Sigmoid colon (tissue), 4 donors: ENCODE measurements at regions not wholly inside any gene's neighbourhood (a gene's known extent, or its start where the extent isn't known, plus 50 kb on each side); places are given as distances from the start of the nearest gene placed in this dataset.

ENCODE experiments used
- EP300 ChIP-seq, 4 donors: sonication (generic); formaldehyde crosslinking; IDR thresholded peaks; one replicate each; pipeline ENCODE4 v1.6.1; 2017; ENCODE audit warnings: antibody characterized with exemption in 4 of 4
- POLR2A ChIP-seq, 2 donors: fragments of 450-650 bp; IDR thresholded peaks; one replicate each; pipeline ENCODE4 v1.6.1; 2016; ENCODE audit warnings: antibody characterized with exemption in 2 of 2, mild to moderate bottlenecking in 2 of 2, moderate library complexity in 2 of 2
- POLR2AphosphoS5 ChIP-seq, 4 donors: sonication (generic); formaldehyde crosslinking; IDR thresholded peaks; one replicate each; pipeline ENCODE4 v1.6.1; 2017; ENCODE audit warnings: antibody characterized with exemption in 4 of 4
- TF ChIP-seq, protein P1 (sequence below), 4 experiments: fragments of 450-650 bp in 3 of 4; fragments of 200-600 bp in 1 of 4; IDR thresholded peaks; one replicate each; pipeline ENCODE4 v1.5.1; 2016 to 2019; ENCODE audit warnings: antibody characterized with exemption in 4 of 4, mild to moderate bottlenecking in 3 of 4, moderate library complexity in 2 of 4

DNA sequence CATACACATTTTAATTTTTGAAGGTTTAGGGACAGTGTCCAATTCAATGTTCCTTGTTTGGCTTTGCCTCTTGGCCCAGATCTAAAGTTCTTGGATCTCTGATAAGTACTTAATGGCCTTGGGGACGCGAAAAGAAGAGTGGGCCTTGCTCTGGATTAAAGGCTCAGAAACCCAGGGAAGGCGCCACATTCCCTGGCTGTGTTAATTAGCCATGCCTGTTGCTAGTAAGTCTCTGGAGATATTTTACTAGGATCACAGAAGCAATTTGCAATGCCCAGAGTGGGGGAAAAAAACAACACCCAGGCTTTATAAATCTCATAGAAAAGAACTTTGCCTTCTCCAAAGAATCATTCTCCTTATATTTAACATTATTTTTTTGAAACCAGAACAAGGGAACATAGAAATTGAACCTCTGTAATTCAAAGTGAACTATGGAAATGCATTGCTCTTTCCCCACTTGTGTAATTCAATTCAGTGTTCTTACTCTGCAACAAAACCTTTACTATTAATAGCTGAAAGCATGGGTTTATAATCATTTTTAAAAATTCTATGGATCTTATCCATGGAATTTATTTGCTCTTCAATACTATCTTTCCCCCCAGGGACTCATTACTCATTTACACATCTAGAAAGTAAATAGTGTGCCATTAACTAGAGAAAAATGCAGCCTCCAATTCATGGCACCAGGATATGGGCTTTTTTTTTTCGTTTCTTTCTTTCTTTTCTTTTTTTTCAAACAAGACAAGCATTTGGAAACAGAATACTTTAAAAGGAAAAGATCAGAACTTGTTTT is 172.2 kb upstream of the ANKRD55 start:
- TF ChIP-seq, protein P1, sequence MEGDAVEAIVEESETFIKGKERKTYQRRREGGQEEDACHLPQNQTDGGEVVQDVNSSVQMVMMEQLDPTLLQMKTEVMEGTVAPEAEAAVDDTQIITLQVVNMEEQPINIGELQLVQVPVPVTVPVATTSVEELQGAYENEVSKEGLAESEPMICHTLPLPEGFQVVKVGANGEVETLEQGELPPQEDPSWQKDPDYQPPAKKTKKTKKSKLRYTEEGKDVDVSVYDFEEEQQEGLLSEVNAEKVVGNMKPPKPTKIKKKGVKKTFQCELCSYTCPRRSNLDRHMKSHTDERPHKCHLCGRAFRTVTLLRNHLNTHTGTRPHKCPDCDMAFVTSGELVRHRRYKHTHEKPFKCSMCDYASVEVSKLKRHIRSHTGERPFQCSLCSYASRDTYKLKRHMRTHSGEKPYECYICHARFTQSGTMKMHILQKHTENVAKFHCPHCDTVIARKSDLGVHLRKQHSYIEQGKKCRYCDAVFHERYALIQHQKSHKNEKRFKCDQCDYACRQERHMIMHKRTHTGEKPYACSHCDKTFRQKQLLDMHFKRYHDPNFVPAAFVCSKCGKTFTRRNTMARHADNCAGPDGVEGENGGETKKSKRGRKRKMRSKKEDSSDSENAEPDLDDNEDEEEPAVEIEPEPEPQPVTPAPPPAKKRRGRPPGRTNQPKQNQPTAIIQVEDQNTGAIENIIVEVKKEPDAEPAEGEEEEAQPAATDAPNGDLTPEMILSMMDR (IDR thresholded peaks at IDR 0.05): no peak
- TF ChIP-seq POLR2A (IDR thresholded peaks at IDR 0.05): no peak
- no peak for TF ChIP-seq POLR2AphosphoS5 (IDR thresholded peaks at IDR 0.05)
- no peak for TF ChIP-seq EP300 (IDR thresholded peaks at IDR 0.05)
